Stimulated activated naive CD8-positive, alpha-beta T cell treated with anti-CD3 and anti-CD28 coated beads, Interleukin-15, Interleukin-2, amounts not matched to agents 100 U/mL and 50 U/mL, for 24 hours (primary cell): ENCODE measurements at regions not wholly inside any gene's neighbourhood (a gene's known extent, or its start where the extent isn't known, plus 50 kb on each side); places are given as distances from the start of the nearest gene placed in this dataset.
A peak's percentile ranks its signal among the peaks of the same experiment; 100 is the strongest.

ENCODE experiments used
- ATAC-seq: fragments of 150-1000 bp; cut with Tn5 transposase; one replicate; pipeline ENCODE4 v1.10.0; 2021
- DNase-seq: peaks from one replicate; pipeline ENCODE4 v3.0.0; 2021

DNA sequence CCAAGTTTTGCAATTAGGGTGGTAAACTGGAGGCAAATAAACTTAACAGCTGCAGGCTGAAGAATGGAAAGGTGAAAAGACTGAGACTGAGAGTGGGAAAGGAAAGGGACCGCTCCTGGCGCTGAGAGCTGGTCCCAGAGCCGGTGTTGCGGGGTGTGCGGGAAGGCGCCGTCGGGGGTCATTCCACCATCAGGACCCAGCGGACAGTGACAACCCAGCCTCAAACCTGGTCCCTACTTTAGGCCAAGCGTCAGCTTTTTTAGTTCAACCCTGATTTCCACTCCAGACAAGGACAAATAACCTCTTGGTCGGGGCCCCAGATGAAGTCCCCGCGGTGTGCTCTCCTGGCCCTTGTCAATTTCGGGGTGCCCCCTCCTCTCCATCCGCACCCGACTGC is 145.8 kb upstream of the ETS2 start:
- ATAC-seq (no peak), DNase-seq (no peak)

DNA sequence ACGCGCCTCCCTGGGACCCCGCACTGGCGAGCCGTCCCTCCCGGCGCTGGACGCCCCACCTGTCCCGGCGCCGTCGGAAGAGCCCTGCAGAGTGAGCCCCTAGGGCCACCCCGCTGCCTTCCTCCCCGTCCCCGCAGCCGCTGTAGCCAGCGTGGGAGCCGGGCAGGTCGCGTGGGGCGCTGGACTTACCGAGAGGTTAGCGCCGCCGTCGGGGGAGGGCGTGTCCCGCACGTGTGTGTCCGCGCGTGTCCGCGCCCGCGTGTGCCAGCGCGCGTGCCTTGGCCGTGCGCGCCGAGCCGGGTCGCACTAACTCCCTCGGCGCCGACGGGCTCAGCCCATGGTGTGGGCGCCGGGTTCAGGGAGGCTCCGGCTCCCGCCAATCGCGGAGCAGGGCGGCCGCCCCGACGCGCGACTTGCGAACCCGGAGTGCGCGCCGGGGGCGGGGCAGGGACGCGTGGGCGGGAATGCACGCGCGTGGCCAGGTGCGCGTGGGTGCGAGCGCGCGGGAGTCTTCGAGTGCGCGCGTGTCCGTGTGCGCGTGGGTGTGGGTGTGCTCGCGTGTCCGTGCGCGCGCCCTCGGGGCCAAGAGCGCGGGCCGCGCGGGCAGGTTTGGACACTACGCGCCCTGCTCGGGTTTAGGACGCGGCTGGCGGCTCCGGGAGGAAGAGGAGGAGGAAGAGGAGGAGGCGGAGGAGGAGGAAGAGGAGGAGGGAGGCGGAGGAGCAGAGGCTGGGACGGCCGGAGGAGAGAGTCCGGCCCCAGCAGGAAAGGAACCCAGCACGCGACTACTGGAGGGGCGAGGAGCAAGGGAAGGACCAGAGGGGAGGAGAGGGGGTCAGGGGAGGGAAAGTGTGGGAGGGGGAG is 145.2 kb upstream of the ETS2 start:
- no peak for ATAC-seq

DNA sequence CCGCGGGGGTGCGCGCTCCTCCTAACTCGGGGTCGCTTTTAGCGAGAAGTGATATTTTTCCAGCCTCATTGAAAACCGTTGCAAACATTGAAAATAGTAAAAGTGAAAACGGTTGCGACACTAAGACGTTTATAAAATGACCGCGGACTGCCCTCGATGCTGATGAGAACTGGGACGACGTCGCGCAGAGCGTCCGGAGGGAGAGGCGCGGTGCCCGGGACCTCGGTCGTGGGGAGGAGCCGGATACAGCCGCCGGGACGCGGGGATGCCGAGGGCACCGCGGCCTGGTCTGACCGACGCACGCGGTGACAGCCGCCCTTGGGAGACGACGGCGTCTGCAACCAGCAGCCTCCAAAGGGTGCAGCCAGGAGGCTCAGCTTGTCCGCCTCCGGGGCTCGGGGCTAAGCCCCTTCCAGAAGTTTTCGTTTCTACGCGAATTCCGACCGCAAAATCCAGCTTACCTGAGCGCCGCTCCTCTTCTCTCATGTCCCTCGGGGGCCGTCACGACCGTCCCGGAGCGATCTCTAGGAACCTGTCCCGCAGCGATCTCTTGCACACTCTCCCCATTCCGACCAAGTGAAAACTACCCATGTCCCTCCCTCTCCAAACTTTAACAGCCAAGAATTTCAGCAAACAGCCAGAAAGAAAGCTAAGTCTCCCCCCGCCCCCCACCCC is 144.4 kb upstream of the ETS2 start:
- DNase-seq (peak; percentile 18), ATAC-seq (no peak)

More for the DNA sequence above, 145.2 kb upstream of the ETS2 start:
- DNase-seq, result peak; percentile 10

DNA sequence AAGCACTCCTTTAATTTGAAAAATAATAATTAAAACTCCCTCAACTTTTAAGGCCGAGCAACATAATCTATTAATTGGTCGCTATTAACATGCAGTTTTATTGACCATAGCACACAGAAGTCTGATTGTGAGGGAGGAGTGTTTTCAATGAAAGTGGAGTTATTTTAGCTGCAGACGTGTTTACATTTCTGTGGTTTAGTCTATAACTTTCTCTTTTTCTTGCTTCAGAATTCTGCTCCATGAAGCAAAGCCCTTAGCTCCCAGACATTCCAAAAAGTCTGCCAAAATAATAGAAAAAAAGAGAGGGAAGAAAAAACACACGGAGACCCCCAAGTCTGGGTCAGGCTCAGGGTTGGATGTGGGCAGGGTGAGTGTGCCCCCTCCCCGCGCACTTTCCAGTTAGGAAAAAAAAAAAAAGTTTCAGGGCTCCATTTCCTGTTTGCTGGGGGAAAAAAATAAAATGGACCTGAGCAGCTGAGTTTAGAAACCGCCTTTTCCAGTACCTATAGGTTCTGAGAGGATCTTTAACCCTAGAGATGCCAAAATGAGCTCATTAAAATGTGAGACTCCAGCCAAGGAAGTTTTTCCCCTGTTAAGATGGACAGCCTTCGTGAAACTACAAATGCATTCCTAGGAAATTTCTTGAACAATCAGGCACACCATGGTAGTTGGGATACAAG is 143.7 kb upstream of the ETS2 start:
- ATAC-seq (no peak), DNase-seq (no peak)

DNA sequence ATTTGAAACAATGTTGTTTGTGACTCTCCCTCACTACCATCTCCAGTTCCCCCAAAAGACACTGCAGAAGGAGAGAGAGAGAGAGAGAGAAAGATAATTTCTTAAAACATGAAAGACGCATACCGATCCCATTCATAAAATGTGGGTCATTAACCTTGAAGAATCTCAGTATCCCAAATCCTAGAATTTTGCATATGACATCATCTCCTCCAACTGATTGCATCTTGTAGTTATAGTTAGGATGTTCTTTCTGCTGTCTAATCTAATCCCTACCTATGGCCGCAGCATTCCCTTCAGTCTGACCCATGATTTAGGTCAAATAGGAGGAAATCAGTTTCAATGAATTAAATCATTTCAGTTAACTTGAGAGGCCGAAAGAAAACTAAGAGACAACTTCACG is 142.4 kb upstream of the ETS2 start:
- no peak for DNase-seq
- no peak for ATAC-seq

DNA sequence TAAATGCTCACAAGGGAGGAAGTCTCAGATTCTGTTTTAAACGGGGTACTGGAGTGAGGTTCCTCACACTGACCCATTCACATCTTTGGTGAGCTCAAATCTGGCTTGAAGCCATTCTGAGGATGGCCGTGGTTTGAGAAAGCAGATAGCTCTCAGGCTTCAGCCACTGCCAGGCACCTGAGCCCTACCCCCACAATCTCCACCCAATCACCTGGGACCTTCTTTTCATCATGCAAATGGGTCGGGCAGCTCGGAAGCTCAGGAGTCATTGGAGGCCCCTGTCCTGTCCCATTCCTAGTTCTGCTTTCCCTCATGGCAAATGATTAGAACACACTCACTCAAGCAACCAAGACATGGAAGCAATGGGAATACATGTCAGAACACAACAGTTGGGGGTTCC is 141.4 kb upstream of the ETS2 start:
- ATAC-seq (no peak), DNase-seq (no peak)

DNA sequence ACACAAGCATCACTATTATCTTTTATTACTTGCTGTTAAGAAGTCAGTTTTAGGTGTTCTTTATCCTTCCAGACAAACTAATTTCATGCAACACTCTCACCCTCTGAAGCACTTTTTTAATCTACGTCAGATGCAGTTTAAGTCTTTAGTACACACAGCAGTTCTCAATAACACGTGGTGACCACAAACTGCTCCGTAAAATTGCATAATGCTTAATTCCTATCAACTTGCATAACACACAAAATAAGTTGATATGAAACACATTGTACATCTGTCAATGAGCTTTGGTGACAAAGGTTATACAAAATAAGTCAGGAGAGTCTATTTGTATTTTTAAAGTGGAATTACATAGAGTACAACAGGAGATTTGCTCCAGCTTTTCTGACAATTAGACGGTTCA is 140.9 kb upstream of the ETS2 start:
- DNase-seq (no peak), ATAC-seq (no peak)

DNA sequence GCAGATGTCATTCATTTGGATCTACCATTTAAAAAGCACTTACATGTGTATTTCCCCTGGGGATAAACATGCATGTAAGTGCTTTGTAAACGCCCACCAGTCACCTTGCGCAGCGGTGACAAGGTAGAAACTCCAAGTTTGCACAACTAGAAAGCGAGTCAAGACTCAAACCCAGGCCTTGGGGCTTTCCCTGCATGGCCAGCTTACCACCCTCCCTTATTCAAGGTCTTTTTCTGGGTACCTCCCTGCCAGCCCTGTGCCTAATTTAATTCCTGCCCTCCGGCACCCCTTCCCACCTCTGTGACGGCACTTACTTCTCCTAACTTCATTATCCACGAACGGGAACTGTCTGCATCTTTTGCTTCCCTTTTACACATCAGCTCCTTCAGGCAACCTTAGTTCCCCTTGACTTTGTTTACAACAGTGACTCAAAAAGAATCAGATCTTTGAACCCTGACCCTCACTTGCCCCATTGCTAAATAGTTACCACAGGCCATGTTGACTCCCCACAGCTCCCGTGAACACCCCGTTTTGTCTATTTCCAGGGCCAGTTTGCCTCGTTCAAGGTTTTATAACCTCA is 138.3 kb upstream of the ETS2 start:
- DNase-seq (no peak), ATAC-seq (no peak)

DNA sequence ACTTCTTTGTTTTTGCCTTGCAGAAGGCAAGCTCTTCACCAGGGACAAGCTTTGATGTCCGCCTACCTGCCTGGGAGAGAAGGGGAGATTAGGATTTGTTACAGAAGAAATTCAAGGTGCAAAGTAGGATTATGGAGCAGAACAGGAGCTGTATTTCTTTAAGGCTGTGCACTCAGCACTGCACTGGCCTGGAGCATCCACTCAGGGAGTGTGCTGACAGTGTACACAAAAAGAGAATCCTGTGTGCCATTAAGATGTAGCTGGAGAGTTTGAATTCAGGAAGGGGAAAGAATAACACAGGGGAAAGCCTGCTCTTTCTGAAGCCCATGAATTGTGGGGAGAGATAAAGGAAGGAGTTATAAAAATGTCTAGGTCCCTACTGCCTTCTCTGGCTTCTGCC is 137.7 kb upstream of the ETS2 start:
- no peak for DNase-seq
- ATAC-seq, result no peak

DNA sequence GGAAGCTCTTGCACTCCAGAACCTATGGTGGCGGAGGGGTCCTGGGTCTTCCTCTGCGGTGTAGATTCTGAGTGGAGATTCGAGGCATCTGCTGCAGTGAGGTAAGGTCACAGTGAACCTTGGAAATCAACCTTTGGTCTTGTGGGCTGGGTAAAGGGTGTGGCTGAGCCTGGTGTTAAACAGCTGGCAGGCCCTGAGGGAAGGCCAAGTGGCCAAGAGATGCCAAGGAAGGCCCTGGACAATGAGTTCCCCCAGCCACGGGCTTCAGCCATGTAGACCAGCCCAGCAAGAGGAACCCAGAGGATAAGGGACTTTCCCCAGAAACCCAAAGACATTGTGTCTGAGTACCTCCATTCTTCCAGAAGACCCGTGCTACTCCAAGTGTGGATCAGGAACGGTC is 137.2 kb upstream of the ETS2 start:
- no peak for ATAC-seq
- no peak for DNase-seq

DNA sequence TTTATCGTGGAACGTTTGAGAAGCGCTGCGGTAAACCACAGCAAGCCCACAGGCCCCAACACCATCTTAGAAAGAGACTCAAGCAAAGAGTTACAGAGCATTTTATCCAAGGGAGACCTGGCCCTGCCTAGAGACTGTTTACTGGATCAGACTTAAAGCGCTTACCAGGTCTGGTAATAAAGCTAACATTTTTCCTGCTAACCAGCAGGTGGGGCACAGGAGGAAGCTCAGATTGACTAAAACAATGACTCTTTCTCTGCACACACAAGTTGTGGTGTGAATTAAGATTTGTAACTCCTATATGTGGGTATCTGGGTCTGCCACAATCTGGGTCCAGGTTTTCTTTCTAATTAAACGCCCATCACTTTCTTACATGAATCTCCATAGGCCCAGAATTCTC is 136.5 kb upstream of the ETS2 start:
- no peak for ATAC-seq
- DNase-seq, result no peak

DNA sequence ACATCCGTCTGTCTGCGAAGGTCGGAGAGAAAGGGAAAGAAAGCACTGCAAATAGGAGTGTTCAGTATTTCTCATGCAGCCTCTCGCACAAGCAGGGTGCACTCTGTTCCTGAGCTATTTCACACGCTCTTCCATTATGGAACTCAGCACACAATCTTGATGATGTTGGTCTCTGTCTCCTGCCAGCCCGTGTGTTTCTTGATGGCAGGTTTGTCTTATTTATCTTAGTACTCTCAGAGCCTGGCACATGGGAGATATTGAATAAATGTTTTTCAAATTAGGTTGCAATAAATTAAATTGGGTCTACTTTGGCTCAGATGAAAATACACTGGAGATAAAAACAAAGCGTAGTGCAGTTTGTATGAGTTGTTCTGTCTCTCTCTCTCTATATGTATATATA is 134.9 kb upstream of the ETS2 start:
- DNase-seq (no peak), ATAC-seq (no peak)

DNA sequence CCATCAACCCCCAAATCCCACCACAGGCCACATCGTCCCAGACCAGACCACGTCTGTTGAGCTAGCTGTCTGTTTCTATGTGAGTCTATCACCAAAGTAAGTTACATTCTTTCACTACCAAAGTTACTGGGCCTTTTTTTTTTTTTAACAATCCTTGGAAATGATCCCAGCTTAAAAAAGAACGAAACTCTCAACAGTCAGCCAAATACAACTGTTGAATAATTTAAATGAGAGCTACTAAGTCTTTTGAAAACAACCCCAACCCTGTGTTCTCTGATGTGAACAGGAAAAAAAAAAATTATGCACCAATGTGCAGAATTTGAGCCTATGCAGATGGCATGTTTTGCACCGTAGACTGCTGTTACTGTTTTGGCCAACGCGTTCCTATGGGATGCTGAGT is 134.0 kb upstream of the ETS2 start:
- ATAC-seq (no peak), DNase-seq (no peak)

DNA sequence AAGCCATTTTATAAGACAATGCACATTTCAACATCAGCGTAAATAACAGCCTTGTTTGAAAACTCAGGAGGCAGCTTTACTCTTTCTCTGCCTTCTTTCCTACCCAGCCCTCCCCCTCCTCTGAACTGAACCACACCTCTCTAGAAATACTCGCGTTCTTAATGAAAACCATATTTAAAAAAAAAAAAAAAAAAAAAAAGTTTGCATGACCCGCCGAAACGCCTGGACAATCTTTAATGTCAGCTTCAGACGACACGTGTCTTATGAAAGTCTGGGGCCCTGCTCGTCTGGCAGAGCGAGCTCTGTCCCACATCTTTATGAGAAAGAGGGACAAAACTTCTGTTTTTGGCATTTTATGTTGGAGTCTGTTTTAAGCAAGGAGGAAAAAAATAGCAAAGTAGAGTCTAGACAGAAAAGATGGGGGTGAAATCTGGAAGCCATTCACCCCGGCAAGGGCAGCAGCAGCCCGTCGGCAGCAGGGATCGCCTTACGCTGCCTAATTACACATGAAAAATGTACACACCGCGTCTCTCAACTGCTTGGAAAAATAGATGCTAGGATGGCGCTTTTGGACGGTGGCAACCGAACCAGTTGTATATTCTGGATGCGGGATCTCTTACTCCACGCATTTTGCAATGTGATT is 130.4 kb upstream of the ETS2 start:
- DNase-seq (no peak), ATAC-seq (no peak)

DNA sequence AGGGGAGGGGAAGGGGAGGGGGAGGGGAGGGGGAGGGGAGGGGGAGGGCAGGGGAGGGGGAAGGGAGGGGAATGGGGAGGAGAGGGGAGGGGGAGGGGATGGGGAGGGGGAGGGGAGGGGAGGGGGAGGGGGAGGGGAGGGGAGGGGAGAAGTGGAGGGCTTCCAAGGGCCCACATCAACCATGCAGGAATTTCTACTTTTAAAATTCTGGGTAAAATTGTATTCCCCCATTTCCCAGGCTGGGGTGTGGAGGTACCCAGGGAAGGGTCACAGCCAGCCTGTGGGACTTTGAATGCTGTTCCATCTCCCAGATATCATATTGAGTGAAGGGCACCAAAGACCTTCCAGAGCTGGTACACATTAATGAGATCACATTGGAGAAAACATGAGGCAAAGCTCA is 126.9 kb upstream of the ETS2 start:
- ATAC-seq, result no peak
- no peak for DNase-seq

DNA sequence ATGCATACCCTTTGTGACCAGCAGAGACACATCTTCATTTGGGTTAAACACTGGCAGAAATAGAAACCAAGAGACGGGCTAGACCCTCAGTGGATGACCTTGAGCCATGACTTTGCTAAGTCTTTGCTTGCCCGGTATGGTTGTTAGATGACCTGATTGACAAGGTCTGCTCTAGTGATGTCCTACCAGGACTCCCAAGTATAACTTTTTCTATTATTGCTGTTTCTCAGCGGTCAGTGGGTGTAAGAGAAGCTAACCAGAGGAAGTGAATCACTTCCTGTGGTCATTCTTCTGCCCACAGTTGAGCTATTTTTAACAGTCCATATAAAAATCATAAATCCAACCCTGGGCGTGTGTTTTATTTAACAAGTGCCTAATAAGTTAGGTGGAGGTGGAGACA is 126.2 kb upstream of the ETS2 start:
- no peak for DNase-seq
- no peak for ATAC-seq

DNA sequence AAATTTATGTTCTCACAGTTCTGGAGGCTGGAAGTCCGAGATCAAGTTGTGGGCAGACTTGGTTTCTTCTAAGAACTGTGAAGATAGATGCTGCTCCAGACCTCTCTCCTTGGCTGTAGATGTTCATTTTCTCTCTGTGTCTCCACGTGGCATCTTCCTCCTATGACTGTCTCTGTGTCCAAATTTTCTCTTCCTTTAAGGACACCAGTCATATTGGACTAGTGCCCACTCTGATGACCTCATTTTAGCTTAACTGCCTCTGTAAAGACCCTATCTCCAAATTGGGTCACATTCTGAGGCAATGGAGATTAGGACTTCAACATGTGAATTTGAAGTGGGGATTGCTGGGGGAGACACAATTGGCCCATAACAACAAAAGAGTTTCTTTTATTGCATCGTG is 125.3 kb upstream of the ETS2 start:
- DNase-seq (no peak), ATAC-seq (no peak)

DNA sequence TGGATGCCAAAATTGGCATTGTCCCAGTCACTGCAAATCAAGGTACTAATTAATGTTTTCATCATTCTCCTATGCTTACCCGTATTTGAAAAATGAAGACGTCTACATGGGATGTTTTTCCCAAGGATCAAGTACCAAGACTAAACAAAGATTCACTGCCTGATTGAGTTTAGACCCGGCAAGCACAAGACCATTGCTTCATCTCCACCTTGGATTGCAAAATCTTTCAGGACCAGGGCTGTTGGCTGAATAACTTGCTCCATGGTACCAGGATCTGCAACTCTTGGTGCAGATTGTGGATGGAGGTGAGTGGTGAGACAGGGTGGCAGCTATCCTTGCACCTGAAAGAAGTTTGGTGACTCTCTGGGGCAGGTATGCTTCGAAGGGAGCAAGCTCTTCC is 122.5 kb upstream of the ETS2 start:
- DNase-seq (no peak), ATAC-seq (no peak)

DNA sequence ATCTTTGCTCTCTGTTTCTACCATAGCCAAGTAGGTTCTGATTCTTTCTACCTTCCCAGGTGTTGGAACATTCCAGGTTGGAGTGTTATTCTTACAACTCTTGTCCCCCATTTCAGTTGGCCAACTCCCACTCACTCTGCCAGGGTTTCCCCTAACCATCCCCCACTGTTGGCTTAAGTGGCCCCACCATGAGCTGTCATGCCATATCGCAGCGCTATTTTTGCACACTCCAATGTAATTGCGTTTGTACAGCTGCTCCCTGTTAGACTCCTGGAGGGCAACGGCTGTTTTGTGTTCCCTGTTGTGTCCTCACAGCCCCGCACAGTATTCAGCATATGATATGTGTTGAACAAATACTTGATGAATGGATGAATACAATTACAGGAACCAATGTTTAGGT is 117.7 kb upstream of the ETS2 start:
- ATAC-seq, result no peak
- no peak for DNase-seq

DNA sequence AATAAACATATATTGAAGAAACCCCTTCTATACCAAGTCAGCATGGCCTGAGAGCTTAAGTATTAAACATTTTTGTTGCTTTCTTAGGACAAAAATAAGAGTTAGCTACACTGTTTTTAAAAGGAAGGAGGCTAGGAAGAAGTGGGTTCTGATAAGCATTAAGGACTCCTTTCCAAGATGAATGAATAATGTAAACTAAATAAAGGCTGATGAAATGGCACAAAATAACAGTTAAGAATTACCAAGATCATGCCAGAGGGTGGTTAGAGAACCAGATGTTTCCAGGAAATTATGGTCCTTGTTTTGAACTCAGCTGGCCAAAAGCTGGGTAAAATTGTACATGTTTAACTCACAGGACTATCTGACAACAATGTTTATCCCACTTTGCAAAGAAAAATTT is 114.1 kb upstream of the ETS2 start:
- ATAC-seq, result no peak
- DNase-seq, result no peak

DNA sequence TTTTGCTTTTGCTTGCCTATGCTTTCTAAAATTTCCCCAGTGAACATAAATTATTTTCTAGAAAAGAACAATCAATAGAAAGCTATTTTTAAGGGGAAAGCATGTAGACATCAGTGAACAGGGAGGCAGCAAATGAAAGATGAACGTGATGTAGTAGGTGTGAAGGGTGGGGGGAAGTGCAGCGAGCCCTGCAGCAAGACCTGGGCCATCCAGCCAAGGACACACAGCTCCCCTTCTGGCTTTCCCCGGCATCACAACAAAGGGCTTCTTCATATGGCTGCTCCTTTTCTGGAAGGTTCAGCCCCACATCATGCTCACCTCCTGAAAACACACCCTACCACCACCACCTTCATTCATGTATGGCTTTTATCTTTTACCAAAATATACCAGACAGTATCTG is 109.2 kb upstream of the ETS2 start:
- DNase-seq (no peak), ATAC-seq (no peak)

DNA sequence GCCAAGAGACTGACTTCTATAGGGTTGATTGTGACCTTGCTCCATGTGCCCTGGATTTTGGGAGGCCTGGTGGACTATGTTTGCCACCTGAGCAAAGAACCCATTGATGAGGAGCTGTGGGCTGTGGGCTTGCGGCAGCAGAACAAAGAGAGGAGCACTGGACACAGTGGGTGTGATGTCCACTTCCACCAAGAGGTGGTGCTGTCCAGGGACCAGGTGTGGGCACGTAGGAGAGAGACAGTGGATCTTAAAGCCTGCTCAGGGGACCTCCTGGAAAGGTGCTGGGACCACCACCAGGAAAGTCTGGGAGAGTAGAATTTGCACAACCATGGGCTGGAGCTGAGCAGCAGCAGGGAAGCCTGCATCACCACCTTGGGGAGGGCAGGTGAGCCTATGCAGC is 106.7 kb upstream of the ETS2 start:
- DNase-seq (no peak), ATAC-seq (no peak)

DNA sequence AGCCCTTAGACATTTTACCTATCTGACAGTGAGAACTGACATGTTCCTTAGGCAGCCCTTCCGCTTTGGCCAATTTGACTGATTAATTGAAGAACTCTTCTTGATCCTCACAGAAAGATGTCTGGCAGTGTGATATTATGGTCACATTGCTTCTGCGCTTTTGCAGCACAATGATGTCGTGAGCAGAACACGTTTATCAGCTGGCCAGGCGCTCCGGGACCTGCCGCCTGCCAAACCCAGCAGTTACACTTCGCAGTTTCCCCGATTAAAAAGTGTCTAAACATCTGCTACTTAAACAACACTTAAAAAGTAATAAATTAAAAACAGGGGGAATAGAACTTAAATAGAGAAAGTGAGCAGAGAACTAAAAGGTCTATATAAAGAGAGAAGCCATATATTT is 103.5 kb upstream of the ETS2 start:
- no peak for DNase-seq
- no peak for ATAC-seq
